A673 (cell line): ENCODE measurements at regions not wholly inside any gene's neighbourhood (a gene's known extent, or its start where the extent isn't known, plus 50 kb on each side); places are given as distances from the start of the nearest gene placed in this dataset.

Source experiments
- EZH2 ChIP-seq: fragments of 200-600 bp; sonication (generic); IDR thresholded peaks from 2 replicates; pipeline ENCODE4 v1.6.1; 2017; ENCODE audit warnings: borderline replicate concordance, low read depth, mild to moderate bottlenecking, mixed read lengths, antibody characterized with exemption, low read length; ENCODE audit not compliant: poor library complexity, severe bottlenecking
- TF ChIP-seq, protein P1 (sequence below): fragments of 300-800, 200-600 bp; sonication (generic); conservative IDR thresholded peaks from 2 replicates; pipeline ENCODE4 v1.5.1; 2017; ENCODE audit warnings: low read depth, mild to moderate bottlenecking, antibody characterized with exemption, low read length, moderate library complexity, mixed read lengths

DNA sequence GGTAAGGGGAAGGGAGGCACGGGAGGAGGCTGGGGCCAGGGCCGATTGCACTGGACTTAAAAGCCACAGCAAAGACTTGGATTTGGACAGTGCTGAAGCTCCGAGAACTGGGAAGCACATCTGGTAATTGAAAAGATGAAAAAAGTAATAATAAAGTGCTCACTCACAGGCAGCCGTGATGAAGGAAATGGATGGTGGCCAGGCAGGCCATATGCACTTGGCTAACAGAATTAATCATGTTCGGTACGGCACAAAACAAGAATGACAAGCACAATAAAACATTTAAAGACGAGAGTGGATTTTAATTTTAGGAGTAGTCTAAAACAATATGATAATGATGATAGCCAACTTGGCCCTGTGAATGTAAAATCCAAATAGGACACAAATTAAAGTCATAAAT is 154.3 kb downstream of the VRK1 start:
- TF ChIP-seq EZH2: no peak
- TF ChIP-seq, protein P1, sequence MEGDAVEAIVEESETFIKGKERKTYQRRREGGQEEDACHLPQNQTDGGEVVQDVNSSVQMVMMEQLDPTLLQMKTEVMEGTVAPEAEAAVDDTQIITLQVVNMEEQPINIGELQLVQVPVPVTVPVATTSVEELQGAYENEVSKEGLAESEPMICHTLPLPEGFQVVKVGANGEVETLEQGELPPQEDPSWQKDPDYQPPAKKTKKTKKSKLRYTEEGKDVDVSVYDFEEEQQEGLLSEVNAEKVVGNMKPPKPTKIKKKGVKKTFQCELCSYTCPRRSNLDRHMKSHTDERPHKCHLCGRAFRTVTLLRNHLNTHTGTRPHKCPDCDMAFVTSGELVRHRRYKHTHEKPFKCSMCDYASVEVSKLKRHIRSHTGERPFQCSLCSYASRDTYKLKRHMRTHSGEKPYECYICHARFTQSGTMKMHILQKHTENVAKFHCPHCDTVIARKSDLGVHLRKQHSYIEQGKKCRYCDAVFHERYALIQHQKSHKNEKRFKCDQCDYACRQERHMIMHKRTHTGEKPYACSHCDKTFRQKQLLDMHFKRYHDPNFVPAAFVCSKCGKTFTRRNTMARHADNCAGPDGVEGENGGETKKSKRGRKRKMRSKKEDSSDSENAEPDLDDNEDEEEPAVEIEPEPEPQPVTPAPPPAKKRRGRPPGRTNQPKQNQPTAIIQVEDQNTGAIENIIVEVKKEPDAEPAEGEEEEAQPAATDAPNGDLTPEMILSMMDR: no peak
